Daoy (cell line): ENCODE measurements at regions not wholly inside any gene's neighbourhood (a gene's known extent, or its start where the extent isn't known, plus 50 kb on each side); places are given as distances from the start of the nearest gene placed in this dataset.

Experiments used
- DNase-seq: peaks from one replicate; pipeline ENCODE4 v3.0.0-alpha.2; 2015; ENCODE audit warnings: low read depth

DNA sequence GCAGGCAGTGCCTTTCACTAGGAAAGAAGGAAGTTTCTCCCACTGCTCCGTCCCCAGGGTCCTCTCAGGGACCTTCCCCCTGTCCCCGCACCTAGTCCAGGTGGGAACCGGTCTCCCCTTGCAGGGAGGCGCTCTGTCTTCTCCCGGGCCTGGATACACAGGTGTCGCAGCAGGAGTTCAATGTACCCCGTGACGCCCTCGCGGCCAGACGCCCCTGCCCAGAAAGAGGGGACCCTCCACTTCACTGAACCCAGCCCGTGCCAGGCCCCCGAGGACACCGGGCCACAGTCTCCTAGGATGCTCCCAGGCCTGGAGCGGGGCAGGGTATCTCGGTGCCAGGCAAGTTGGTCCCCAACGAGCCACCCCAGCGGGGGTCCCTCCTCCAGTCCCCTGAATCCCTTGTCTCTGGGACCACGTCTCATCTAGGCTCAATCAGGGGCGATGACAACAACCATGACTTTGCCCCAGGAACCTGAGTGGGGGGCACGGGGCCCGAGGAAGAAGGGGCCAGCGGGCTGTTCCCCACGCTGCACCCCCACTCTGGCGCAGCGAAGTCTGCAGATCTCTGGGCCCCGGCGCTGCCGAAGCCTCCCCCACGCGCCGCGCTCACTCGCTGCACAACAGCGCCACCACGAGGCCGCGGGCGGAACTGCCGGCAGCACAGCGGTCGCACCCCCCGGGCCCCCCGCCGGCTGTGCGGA, 103.0 kb downstream of the EDN3 start:
- peak; percentile 70 for DNase-seq

DNA sequence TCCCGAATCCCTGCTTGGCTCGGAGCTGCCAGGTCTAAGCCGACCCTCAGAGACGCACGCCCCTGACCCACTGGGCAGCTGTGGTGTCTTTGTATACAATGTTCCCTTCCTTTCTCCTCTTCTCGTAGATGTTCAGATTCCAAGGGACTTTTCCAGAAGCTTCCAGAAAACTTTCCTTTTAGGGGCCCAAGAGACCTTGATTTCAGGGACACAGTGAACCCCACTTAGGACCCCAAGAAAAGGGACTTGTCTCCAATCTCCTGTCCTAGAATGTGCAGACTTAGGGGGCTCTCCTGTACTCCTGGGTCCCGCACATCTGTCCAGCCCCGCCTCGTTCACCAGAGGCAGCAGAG, 103.5 kb downstream of the EDN3 start:
- DNase-seq, result no peak

DNA sequence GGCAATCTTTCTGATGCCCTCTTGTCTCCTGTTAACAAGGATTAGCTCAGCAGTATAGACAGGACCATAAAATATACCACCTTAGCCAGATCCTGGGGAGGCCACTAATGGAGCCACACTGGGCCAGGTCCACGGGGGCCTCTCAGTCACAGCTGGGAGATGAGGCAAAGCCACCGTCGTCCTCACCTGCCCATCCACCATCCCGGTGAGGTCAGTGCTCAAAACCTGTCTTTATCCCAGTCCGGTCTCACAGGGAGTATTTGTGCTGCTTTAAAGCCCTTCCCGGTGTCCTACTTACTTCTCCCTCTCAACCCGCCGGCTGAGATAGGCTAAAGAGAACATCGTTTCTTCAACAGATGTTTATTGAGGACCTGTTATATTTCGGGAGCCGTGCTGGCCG, 104.3 kb downstream of the EDN3 start:
- no peak for DNase-seq

DNA sequence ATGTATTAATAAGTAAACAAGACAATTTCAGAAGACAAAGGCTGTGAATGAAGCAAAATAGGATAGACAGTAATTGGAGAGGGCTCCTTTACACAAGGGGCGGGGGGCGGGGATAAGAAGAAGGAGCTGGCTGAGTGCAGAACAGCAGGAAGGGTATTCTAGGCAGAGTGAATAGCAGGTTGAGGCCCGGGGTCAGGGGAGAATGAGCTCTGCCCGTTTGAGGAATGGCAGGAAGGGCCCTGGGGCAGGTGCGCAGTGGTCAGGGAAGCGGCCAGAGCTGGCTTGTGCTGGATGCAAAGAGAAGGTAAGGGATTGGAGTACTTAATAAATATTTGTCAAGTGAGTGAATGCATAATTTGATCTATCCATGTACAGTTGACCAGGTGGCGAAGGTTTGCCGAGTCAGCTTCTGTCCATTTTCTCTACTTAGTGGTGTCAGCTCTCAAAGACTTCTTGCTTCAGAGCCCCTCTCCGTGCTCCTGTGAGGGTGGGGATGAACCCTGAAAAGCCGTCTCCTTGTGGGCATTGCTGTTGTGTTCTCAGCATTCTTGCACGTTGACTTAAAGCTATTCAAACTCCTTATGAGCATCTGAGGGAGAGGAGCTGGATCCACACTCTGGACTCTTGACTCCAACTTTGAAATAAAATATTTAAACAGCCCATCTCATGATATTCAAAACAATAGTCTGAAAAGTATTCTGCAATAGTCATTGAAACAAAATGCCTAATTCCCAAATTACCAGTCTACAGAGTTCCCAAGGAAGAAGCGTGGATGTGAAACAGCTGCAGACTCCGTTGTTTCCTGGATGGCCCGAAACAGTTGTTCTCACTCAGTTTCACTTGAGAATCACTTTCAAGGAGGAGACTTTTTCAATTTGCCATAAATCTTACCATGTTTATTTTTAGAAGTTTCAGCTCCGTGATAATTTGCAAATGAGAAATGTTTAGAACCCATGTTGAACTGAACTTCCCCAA, 105.1 kb downstream of the EDN3 start:
- no peak for DNase-seq

DNA sequence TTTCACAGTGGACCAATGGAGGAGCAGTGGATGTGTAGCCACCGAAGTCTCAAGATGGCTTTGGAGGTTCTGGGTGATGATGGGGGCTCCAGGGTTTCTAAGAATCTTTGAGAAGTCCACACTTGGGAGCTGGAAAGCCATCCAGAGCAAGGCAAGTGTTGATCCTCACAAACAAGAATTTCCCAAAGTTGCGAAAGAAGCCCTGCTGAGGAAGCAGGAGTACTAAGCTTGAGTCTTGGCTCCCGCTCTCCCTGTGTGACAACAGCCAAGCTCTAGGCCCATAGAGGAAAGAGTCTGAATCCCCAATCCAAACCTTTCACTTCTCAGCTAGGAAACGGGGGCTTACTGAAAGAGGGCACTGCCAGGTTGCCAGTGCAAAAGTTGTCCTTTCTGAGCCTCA, 106.0 kb downstream of the EDN3 start:
- DNase-seq, result no peak

DNA sequence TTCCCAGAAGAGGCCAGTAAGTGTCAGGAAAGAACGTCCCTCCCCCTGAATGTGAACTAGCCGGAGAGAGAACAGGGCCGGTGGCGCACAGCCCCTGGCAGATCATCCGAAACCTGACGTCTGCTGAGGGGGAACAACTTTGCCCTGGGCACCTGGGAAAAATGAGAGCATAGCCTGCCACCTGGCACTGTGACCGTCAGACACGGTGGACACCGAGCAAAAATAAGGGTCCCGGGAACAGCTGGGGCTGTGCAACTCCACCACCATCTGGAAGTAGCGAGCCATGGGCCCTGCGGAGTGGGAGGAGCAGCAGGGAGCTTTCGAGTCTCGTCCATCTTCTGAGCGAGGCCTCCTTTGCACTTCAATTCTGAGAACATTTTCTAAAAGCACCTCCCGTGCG, 110.8 kb downstream of the EDN3 start:
- DNase-seq, result no peak

DNA sequence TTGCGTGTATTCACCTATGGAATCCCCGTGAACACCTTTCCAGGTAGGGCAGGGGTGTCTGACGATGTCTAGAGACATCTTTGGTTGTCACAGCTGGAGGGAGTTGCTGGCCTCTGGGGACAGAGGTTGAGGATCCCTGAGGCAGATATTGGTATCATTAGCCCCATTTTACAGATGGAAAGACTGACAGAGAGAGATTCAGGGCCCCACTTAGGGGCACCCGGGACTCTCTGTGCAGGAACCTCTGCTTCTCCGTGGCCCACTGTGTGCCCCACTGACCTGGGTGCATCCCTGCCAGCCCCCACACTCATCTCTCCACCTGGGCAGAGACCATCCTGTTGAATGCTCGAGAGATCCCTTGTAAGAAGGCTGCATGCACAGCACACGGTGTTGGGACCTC, 111.2 kb downstream of the EDN3 start:
- no peak for DNase-seq

DNA sequence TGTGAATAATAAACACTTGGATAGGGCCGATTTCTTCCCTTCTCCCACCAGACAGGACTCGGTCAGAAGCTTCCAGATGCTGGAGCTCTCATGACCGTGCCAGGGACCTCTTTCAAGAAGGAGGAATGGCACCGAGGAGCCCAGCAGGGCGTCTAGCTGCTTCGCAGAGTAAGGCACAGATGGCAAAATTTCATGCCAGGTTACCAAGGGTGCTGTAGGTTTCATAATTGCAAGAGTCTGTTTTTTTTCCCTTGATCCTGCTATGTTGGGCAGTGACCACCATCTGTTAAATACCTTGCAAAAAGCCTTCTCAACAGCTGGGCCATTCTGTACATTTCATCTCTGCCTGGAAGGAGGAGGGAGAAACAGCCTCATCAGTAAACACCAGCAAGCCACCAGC, 111.8 kb downstream of the EDN3 start:
- no peak for DNase-seq

DNA sequence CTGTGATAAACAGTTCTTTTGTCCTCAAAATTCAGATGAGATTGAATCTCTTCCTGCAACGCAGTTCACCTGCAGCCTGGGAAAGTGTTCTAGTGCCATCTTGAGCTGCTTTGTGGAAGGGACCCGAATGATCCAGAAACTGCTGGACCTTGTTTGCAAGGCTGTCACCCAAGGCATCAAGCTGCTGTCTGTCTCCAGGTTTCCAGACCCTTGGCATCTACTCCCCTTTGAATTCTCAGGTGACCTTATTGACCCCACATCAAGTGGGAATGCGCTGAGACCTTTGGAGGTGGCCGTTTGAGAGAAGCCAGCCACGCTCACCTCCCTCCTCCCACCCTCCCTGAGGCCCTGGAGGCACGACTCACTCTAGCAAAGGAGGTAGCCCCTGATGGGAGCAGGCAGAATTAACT, 112.5 kb downstream of the EDN3 start:
- no peak for DNase-seq

DNA sequence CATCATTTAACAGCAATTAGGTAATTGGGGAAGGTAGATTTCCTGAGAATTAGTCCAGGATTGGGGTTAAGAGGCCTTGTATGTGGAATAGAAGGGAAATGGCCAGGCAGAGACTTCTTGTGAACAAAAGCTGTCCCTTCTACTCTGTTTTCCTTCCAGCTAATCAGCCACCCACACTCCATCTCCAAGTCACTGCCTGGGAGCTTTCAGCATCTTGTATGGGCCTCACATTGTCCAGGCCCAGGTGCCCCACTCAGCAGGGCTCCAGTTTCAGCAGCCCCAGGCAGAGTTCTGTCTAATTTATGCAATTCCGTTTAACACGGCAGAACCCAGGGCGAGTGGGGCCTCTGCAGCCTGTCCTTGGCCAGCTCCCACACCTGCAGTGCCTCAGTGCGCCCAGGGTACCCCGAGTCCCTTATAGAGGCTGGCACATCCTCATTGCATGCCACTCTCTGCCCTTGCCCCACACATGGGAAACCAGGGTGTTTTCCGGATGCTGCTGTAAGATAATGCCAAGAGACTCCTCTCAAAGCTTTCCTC, 113.0 kb downstream of the EDN3 start:
- no peak for DNase-seq

DNA sequence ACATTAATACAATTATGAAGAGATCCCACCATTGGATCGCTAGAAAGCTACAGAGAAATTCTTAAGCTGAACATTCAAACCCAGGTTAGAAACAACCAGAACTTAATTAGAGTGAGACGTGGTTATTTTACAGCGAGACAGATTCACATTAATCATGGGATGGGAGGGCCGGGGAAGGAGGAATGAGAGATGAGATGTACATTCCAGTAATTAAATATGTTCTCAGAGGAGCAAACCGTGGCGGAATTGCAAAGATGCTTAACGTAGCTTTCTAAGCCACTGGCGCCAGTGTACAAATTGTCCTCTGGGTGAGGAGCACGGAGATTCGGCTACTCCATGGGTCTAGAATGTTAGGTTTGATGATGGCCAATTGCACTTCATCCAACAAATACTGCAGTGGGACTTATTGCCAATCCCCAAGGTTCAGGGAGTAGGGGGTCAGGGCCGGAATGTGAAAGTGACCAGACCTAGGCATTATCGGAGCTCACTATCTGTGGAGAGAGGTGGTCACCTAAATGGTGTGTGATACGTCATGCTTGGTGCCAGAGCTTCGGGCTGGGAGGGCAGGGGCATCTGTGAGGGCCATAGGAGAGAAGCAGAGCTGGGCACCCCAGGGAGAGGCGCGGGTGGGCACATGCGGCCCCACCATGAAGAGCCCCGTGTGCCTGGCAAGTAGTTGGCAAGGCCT, 114.7 kb downstream of the EDN3 start:
- no peak for DNase-seq

DNA sequence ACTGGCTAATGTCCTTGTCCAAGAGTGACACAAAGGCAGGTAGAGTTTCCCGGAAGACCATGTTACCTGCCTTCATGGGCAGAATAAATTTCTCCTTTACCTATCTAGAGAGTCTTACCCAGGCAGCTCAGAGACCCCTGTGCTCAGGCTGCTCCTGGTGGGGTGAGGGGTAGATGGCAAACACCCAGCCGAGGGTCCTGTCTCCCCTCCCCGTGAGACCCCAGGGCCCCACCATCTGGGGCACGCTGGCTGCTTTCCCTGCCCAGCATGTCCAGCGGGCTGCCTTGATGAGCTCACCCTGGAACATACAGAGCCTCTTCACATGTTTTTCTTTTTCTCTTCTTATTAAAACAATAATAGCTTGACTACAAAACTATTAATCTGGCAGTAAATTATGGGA, 116.5 kb downstream of the EDN3 start:
- DNase-seq, result no peak

DNA sequence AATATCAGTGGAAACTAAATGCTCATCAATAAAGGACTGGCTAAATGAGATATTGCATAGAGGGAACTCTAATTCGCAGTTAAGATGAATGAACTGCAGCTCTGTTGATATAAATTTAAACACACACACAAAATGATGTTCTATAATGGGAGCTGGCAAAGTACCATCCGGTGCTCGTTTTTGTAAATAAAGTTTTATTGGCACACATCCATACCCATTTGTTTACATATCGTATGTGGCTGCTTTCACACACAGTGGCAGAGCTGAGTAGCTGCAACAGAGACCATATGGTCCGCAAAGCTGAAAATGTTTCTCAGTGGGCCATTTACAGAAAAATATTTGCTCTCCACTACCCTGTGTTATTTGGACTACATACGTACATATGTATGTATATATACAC, 120.7 kb downstream of the EDN3 start:
- DNase-seq, result no peak

DNA sequence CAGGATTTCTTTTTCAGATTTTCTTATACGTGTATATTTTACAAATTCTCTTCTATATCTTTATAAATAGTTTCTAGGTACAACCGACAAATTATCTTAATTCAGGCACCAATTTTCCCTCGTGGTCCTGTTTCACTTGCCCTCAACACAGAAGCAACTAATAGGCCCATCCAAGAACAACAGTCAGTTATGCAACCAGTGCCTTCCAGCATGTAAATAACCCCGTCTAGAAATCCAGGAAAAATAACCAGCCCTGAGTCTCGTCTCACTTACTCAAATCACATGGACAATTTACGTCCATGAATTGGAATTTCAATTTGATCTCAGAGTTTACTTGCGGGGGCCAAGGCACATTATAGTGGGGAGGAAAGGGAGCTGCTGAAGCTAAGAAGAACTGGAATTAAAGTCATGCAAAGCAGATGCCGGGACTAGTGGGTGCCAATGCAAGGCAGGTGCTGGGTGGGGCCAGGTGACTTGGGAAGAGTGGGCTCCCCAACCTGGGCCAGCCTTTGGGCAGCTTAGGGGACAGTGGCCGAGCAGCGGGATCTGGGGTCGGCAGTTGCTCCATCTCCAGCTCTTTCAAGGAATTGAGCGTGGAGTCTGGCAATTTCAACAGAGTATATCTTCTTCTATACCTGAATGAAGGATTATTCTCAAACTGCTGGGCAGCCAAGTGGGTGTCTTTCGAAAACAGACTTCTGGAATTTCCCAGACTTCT, 121.7 kb downstream of the EDN3 start:
- no peak for DNase-seq

DNA sequence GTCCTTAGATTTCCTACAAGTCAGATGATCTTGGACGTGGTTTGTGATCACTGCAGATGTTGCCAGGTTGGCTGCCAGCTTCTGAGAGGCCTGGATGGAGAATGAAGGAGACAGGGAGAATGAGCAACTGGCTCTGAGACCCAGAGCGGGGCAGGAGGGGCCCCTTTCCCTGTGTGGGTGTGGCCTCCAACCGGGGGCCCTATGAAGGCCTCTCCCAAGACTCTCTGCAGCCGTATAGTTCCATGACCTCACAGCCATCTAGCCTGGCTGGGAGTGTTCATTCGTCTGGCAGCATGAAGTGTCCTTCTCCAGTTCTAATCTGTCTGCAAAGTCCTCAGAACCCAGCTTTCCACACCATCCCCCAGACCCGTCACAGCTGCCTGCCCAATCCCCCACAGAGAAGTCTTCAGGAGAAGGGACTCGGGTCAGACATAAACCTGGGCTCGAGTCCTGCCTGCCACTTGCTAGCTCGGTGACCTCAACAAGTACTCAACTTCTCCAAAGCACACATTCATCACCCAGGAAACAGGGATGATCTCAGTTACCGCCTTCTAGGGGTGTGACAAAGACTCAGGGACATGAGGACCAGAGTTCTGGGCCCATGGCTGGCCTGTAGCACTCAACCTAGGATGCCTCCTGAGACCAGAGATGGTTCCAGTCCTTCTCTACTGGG, 122.6 kb downstream of the EDN3 start:
- DNase-seq, result no peak

DNA sequence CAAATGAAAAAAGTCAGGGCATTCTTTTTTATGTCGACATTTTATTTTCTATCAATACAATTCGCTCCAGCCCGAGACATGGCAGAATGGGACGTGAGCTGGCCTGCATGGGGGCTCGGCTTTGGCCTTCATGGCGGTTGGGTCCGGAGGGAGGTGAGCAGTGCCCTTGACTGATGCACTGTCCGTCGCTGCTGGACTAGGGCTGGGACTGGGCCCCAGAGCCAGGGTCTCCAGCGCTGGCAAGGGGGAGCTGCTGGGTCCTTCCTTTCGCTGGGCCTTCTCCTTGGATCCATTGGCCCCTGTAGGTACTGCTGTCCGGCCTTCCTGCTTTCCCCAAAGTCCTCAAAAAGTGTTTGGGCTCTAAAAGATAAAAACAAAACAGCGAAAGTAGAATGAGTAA, 124.6 kb downstream of the EDN3 start:
- no peak for DNase-seq

DNA sequence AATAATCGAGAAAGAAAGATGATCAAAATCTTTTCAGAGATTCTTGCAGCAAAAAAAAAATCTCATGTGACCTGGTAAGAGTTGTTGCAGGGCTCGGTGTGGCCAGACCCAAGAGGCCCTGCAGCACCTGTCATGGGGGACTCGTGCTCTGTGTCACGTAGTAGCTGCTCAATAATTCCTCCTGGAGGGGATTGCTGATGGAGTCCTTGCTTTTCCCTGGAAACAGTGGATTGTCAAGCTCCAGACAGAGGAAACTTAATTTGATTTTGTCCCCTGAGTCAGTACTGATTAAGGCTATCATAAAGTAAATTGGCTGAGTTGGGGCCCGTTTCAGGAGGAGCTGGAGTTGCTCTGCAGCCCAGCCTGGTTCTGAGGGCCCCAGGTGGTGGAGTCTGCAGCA, 125.2 kb downstream of the EDN3 start:
- no peak for DNase-seq

DNA sequence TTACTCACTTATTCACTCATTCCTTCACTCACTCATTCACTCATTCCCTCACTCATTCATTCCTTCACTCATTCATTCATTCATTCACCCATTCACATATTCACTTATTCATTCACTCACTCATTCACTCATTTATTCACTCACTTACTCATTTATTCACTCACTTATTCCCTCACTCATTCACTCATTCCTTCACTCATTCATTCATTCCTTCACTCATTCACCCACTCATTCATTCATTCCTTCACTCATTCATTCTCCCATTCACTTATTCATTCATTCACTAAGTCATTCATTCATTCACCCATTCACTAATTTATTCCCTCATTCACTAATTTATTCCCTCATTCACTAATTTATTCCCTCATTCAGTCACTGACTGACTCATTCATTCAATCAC, 127.6 kb downstream of the EDN3 start:
- DNase-seq, result no peak

DNA sequence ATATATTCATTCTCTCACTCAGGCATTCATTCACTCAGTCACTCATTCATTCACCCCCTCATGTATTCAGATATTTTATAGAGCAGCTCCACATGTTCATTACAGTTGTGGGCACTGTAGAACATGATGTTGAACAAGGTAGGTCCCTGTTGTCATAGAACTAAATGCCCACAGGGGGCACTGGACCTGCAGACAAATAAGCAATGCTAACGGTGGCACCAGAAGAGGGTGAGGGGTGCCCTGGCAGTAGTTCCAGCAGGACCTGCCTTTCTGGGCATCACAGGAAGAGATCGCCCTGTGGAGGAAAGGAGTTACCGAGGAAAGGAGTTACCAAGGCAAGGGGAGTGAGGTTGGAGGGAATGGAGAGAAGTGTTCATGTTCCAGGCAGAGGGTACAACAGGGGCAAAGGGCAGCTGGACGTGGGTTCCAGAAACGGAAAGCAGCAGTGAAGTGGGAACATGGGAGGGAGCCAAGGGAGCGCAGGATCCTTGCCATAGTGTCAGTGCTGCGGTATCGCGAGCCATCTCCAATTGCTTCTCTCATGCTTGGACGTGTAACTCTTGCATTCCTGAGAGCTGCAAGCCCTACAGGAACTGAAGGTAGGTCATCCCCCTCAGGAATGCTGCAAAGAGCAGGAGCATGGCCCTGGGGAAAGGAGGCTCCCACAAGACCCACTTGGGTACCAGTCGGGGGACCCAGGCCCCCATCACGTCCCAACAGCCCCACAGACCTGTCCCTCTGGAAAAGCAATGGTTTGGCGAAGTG, 128.2 kb downstream of the EDN3 start:
- DNase-seq, result peak; percentile 25

DNA sequence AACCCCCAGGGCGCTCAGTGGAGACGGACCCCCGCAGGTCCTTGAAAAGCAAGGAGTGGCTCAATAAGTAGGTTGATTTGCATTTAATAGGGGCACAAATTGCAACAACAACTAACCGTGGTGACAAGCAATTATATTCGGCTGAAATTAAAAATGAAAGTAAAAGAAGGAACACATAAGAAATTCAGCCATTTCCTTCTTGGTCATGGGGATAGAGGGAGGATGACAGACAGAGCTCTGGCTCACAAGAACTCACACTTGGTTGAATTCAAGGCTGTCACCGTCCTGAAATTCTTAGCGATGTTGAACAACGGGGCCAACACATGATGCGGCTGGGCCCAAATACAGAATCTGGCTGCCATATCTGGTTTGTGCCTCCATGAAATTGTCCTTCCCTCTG, 129.0 kb downstream of the EDN3 start:
- DNase-seq, result no peak
